Keratinocyte (primary cell): ENCODE measurements at regions not wholly inside any gene's neighbourhood (a gene's known extent, or its start where the extent isn't known, plus 50 kb on each side); places are given as distances from the start of the nearest gene placed in this dataset.

Experiments
- CTCF ChIP-seq, 3 experiments: IDR thresholded peaks in 1 of 3; conservative IDR thresholded peaks in 1 of 3; optimal IDR thresholded peaks in 1 of 3; 2 replicates in 2 of 3; 3 replicates in 1 of 3; pipeline versions ENCODE3 to v1.5.1; 2011; ENCODE audit warnings: low read length in 3 of 3, mild to moderate bottlenecking in 3 of 3, moderate library complexity in 2 of 3, control low read depth in 1 of 3, inconsistent platforms in 1 of 3; ENCODE audit not compliant: insufficient read depth in 2 of 3; ENCODE audit errors: extremely low read depth in 1 of 3
- EZH2 ChIP-seq: IDR thresholded peaks from one replicate; pipeline ENCODE4 v1.6.1; 2012; ENCODE audit warnings: inconsistent platforms, mild to moderate bottlenecking, low read length, moderate library complexity

GRCh38 chr14:84162633-84163032 is 1367.3 kb upstream of the FLRT2 start:
- TF ChIP-seq CTCF (optimal IDR thresholded peaks at IDR 0.05 in 1 of 3, IDR thresholded peaks at IDR 0.05 in 1 of 3, conservative IDR thresholded peaks at IDR 0.05 in 1 of 3; ENCODE audit: extremely low read depth in 1 of 3, insufficient read depth in 2 of 3, low read length in 3 of 3) = no peak
- TF ChIP-seq EZH2 = no peak
